Neural crest cell (in vitro differentiated cells): ENCODE measurements at regions not wholly inside any gene's neighbourhood (a gene's known extent, or its start where the extent isn't known, plus 50 kb on each side); places are given as distances from the start of the nearest gene placed in this dataset.
"Not testable (repeated sequence)": the region's sequence is repeated elsewhere in the genome, so short reads cannot be mapped to it uniquely, and the experiment has no call there.

Source experiments
- DNase-seq: peaks from one replicate; pipeline ENCODE4 v3.0.0; 2021; ENCODE audit warnings: low read depth, mixed read lengths, low spot score
- H3K27ac Mint-ChIP-seq: one replicate; pipeline ENCODE4 v1.8.0; 2021; ENCODE audit warnings: mild to moderate bottlenecking, mixed read lengths; ENCODE audit not compliant: unreplicated experiment
- H3K27me3 Mint-ChIP-seq: 2 replicates; pipeline ENCODE4 v1.8.0; 2021; ENCODE audit warnings: low read depth, mild to moderate bottlenecking, mixed read lengths
- H3K36me3 Mint-ChIP-seq: 2 replicates; pipeline ENCODE4 v1.8.0; 2021; ENCODE audit warnings: low read depth, mild to moderate bottlenecking, mixed read lengths
- H3K4me1 Mint-ChIP-seq: 2 replicates; pipeline ENCODE4 v1.8.0; 2021; ENCODE audit warnings: mixed read lengths
- H3K4me3 Mint-ChIP-seq: one replicate; pipeline ENCODE4 v1.8.0; 2021; ENCODE audit warnings: mild to moderate bottlenecking, mixed read lengths
- H3K9me3 Mint-ChIP-seq: 2 replicates; pipeline ENCODE4 v1.8.0; 2021; ENCODE audit warnings: mixed read lengths
- CTCF ChIP-seq: fragments of 200-600 bp; sonication (generic); conservative IDR thresholded peaks from 2 replicates; pipeline ENCODE4 v1.5.0; 2021; ENCODE audit warnings: antibody characterized with exemption, mild to moderate bottlenecking

DNA sequence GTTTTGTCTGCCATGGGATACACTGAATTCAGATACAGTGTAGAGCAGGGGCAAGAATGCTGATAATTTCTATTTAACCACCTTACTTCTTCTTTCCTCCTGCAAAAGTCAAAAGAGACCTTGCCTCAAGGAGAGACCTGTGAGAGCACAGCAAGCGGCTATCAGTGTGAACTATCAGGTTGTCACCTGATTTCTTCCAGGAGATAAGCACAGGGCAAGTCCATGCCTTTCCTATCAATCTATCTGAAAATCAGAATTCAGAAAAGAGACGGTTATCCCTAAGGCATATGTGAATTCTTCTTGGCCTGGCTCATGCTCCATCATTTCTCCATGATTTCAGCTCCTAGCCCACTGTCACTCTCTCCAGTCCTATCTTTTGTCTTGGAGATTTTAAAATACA is 128.9 kb upstream of the CCND2 start:
- Mint-ChIP-seq H3K4me3 (no peak overlapping the region), H3K36me3 (no peaks in the 10 kb centered on the region), H3K27ac (no peak overlapping the region), H3K9me3 (peaks cover 2% of the 10 kb centered on the region), H3K4me1 (peaks cover 20% of the 10 kb centered on the region), H3K27me3 (peaks cover 8% of the 10 kb centered on the region)
- DNase-seq: no peak
- TF ChIP-seq CTCF: no peak

DNA sequence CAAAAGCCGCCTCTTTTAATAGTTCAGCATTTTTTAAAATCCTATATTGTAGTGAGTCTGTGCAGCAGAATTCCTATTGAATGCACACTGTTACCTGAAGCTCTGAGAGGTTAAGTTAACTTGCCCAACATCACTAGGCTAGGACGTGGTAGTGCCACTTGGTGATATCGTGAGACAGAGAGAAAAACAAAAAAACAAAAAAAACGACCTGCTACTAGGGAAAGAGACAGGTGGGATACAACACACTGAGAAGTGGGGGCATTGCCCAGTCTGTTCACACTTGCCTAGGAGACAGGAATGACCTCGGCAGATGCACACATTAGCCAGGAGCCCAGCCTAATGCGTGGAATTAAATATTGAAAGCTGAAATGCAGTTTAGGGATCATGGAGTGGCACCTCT is 129.7 kb upstream of the CCND2 start:
- no peak for DNase-seq
- Mint-ChIP-seq H3K9me3 (peaks cover 2% of the 10 kb centered on the region), H3K27me3 (peaks cover 8% of the 10 kb centered on the region), H3K4me3 (no peak overlapping the region), H3K27ac (no peak overlapping the region), H3K36me3 (no peaks in the 10 kb centered on the region), H3K4me1 (peaks cover 20% of the 10 kb centered on the region)
- no peak for TF ChIP-seq CTCF

DNA sequence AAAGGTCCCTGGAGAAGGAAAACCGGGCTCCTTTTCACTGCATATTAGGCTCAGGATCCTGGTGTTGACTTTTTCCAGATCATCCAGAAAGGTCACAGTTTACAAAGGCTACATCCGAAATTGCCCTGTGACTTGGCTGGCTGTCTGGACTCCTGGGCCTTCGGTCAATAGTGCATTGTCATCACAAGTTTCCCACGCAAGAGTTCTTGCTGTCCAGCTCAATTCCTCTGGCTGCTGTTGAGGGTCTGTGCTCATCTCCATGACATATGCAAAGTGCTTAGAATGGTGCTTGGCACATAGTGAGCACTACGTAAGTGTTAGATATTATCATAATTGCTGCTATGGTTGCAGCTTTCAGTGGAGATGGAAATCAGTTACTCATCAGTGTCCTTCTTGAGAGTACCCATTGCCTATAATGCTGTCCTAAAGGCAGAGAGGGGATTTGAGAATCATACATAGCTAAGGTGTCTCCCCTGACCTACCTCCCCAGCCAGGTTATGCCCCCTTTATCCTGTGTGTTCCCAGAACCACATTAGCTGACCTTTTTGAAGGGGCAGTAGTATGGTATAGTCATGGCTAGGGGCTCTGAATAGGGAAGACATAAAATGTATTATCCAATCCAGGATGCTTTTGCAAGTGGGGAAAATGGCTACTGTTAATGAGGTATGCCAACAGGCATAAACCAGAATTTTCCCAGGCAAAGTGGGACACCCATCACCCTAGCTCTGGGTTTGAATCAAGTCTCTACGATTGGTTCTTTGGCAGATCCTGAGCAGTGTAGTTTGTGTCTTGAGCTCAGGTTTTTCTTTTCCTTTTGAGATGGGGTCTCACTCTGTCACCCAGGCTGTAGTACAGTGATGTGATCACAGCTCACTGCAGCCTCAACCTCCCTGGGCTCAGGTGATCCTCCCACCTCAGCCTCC is 132.0 kb upstream of the CCND2 start:
- H3K27ac Mint-ChIP-seq: no peak overlapping the region
- DNase-seq: no peak
- H3K4me3 Mint-ChIP-seq: peak overlapping the region; percentile 3
- H3K36me3 Mint-ChIP-seq: no peaks in the 10 kb centered on the region
- H3K27me3 Mint-ChIP-seq: peaks cover 8% of the 10 kb centered on the region
- no peak for TF ChIP-seq CTCF
- H3K4me1 Mint-ChIP-seq: peaks cover 30% of the 10 kb centered on the region
- H3K9me3 Mint-ChIP-seq: peaks cover 2% of the 10 kb centered on the region

- H3K27me3 Mint-ChIP-seq: peaks cover 9% of the 10 kb centered on the region
- no peaks in the 10 kb centered on the region for H3K36me3 Mint-ChIP-seq
- H3K4me3 Mint-ChIP-seq: peak overlapping the region; percentile 5
- peaks cover 2% of the 10 kb centered on the region for H3K9me3 Mint-ChIP-seq
- H3K4me1 Mint-ChIP-seq: peaks cover 38% of the 10 kb centered on the region
- peak overlapping the region; percentile 64 for H3K27ac Mint-ChIP-seq
- TF ChIP-seq CTCF: no peak
- DNase-seq: no peak
These were observed 132.8 kb upstream of the CCND2 start for GRCh38 chr12:4140581-4141301.

DNA sequence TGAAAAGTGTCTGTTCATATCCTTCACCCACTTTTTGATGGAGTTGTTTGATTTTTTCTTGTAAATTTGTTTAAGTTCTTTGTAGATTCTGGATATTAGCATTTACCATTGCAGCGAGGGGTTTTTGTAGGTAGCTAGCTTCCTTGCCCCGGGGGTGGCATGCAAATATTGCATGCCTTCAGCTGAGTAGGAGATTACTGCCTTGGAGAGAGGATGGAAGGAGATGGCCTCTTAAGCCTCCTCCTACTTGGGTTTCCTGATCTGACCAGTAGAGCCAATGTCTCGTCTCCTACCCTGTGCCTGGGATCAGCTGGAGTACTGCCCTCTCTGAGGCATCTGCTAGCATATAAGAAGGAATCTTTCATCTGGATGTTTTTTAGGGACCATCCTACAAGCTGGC is 134.4 kb upstream of the CCND2 start:
- Mint-ChIP-seq H3K27me3 (peaks cover 5% of the 10 kb centered on the region), H3K4me1 (peaks cover 51% of the 10 kb centered on the region), H3K27ac (no peak overlapping the region), H3K9me3 (no peaks in the 10 kb centered on the region), H3K36me3 (no peaks in the 10 kb centered on the region), H3K4me3 (no peak overlapping the region)
- TF ChIP-seq CTCF: no peak
- DNase-seq: no peak

- not testable (repeated sequence) for H3K4me3 Mint-ChIP-seq, DNase-seq, H3K9me3 Mint-ChIP-seq, H3K27ac Mint-ChIP-seq, H3K36me3 Mint-ChIP-seq, H3K27me3 Mint-ChIP-seq
- peaks cover 57% of the 10 kb centered on the region for H3K4me1 Mint-ChIP-seq
These were observed 135.0 kb upstream of the CCND2 start for GRCh38 chr12:4138532-4138931.
